ENCODE measurements at regions not wholly inside any gene's neighbourhood (a gene's known extent, or its start where the extent isn't known, plus 50 kb on each side); places are given as distances from the start of the nearest gene placed in this dataset.

- no peak for TF ChIP-seq CTCF (IDR thresholded peaks at IDR 0.05; ENCODE audit: insufficient read depth, low read length, poor library complexity, severe bottlenecking)
These were observed 169.5 kb downstream of the HS3ST3B1 start for GRCh38 chr17:14470417-14470816.

GRCh38 chr17:14469971-14470370 is 169.1 kb downstream of the HS3ST3B1 start:
- Histone ChIP-seq H3K4me3 (replicated peaks; ENCODE audit: low read depth, low read length) (no peak overlapping the region), H3K27me3 (replicated peaks; ENCODE audit: control insufficient read depth, insufficient read depth, low read length) (no peaks in the 10 kb centered on the region), H3K36me3 (ENCODE audit: control insufficient read depth, insufficient read depth, low read length) (no peaks in the 10 kb centered on the region)
- DNase-seq (ENCODE audit: extremely low read depth, insufficient read length): no peak
- TF ChIP-seq CTCF (IDR thresholded peaks at IDR 0.05; ENCODE audit: insufficient read depth, low read length, poor library complexity, severe bottlenecking): no peak

More at GRCh38 chr17:14470417-14470816, 169.5 kb downstream of the HS3ST3B1 start:
- no peaks in the 10 kb centered on the region for H3K36me3 ChIP-seq (ENCODE audit: control insufficient read depth, insufficient read depth, low read length)
- no peaks in the 10 kb centered on the region for H3K27me3 ChIP-seq (replicated peaks; ENCODE audit: control insufficient read depth, insufficient read depth, low read length)
- no peak overlapping the region for H3K4me3 ChIP-seq (replicated peaks; ENCODE audit: low read depth, low read length)
- DNase-seq (ENCODE audit: extremely low read depth, insufficient read length): no peak

GRCh38 chr17:14468858-14469257 is 168.0 kb downstream of the HS3ST3B1 start:
- Histone ChIP-seq H3K4me3 (replicated peaks; ENCODE audit: low read depth, low read length) (no peak overlapping the region), H3K27me3 (replicated peaks; ENCODE audit: control insufficient read depth, insufficient read depth, low read length) (no peaks in the 10 kb centered on the region), H3K36me3 (ENCODE audit: control insufficient read depth, insufficient read depth, low read length) (no peaks in the 10 kb centered on the region)
- no peak for TF ChIP-seq CTCF (IDR thresholded peaks at IDR 0.05; ENCODE audit: insufficient read depth, low read length, poor library complexity, severe bottlenecking)
- DNase-seq (ENCODE audit: extremely low read depth, insufficient read length): no peak

GRCh38 chr17:14461227-14461548 is 160.3 kb downstream of the HS3ST3B1 start:
- Histone ChIP-seq H3K36me3 (ENCODE audit: control insufficient read depth, insufficient read depth, low read length) (no peaks in the 10 kb centered on the region), H3K4me3 (replicated peaks; ENCODE audit: low read depth, low read length) (no peak overlapping the region)
- no peak for TF ChIP-seq CTCF (IDR thresholded peaks at IDR 0.05; ENCODE audit: insufficient read depth, low read length, poor library complexity, severe bottlenecking)

GRCh38 chr17:14460516-14461226 is 159.8 kb downstream of the HS3ST3B1 start:
- H3K4me3 ChIP-seq (replicated peaks; ENCODE audit: low read depth, low read length): no peak overlapping the region
- no peaks in the 10 kb centered on the region for H3K36me3 ChIP-seq (ENCODE audit: control insufficient read depth, insufficient read depth, low read length)
- TF ChIP-seq CTCF (IDR thresholded peaks at IDR 0.05; ENCODE audit: insufficient read depth, low read length, poor library complexity, severe bottlenecking): no peak
- H3K27me3 ChIP-seq (replicated peaks; ENCODE audit: control insufficient read depth, insufficient read depth, low read length): no peaks in the 10 kb centered on the region
- no peak for DNase-seq (ENCODE audit: extremely low read depth, insufficient read length)

More at GRCh38 chr17:14461227-14461548, 160.3 kb downstream of the HS3ST3B1 start:
- H3K27me3 ChIP-seq (replicated peaks; ENCODE audit: control insufficient read depth, insufficient read depth, low read length): no peaks in the 10 kb centered on the region
- DNase-seq (ENCODE audit: extremely low read depth, insufficient read length): no peak

- TF ChIP-seq CTCF (IDR thresholded peaks at IDR 0.05; ENCODE audit: insufficient read depth, low read length, poor library complexity, severe bottlenecking): no peak
- H3K36me3 ChIP-seq (ENCODE audit: control insufficient read depth, insufficient read depth, low read length): no peaks in the 10 kb centered on the region
- H3K4me3 ChIP-seq (replicated peaks; ENCODE audit: low read depth, low read length): no peak overlapping the region
- DNase-seq (ENCODE audit: extremely low read depth, insufficient read length): no peak
- H3K27me3 ChIP-seq (replicated peaks; ENCODE audit: control insufficient read depth, insufficient read depth, low read length): no peaks in the 10 kb centered on the region
These were observed 159.1 kb downstream of the HS3ST3B1 start for GRCh38 chr17:14459955-14460354.
